Esophagus squamous epithelium (tissue), 4 donors: ENCODE measurements at regions not wholly inside any gene's neighbourhood (a gene's known extent, or its start where the extent isn't known, plus 50 kb on each side); places are given as distances from the start of the nearest gene placed in this dataset.

Experiments used
- CTCF ChIP-seq, 6 experiments: fragments of 450-650 bp in 4 of 6; fragments of 200-600 bp in 2 of 6; sonication (generic) in 2 of 6; IDR thresholded peaks; one replicate each; pipeline ENCODE4 v1.5.1; 2016 to 2019; ENCODE audit warnings: antibody characterized with exemption in 6 of 6, mild to moderate bottlenecking in 4 of 6, moderate library complexity in 4 of 6
- POLR2A ChIP-seq, 4 donors: fragments of 450-650 bp; IDR thresholded peaks; one replicate each; pipeline ENCODE4 v1.6.1; 2017; ENCODE audit warnings: antibody characterized with exemption in 4 of 4, mild to moderate bottlenecking in 4 of 4, moderate library complexity in 3 of 4

- no peak for TF ChIP-seq CTCF (IDR thresholded peaks at IDR 0.05)
- no peak for TF ChIP-seq POLR2A (IDR thresholded peaks at IDR 0.05)
Measured at GRCh38 chr5:2149195-2149539, 266.4 kb upstream of the IRX4 start.
